SH-SY5Y (cell line): ENCODE measurements at regions not wholly inside any gene's neighbourhood (a gene's known extent, or its start where the extent isn't known, plus 50 kb on each side); places are given as distances from the start of the nearest gene placed in this dataset.

ENCODE experiments used
- GATA2 ChIP-seq: IDR thresholded peaks from 2 replicates; pipeline ENCODE4 v1.6.1; 2011; ENCODE audit warnings: mild to moderate bottlenecking, low read depth, low read length
- GATA3 ChIP-seq: IDR thresholded peaks from 2 replicates; pipeline ENCODE4 v1.6.1; 2011; ENCODE audit warnings: low read depth, mild to moderate bottlenecking, low read length, moderate library complexity

DNA sequence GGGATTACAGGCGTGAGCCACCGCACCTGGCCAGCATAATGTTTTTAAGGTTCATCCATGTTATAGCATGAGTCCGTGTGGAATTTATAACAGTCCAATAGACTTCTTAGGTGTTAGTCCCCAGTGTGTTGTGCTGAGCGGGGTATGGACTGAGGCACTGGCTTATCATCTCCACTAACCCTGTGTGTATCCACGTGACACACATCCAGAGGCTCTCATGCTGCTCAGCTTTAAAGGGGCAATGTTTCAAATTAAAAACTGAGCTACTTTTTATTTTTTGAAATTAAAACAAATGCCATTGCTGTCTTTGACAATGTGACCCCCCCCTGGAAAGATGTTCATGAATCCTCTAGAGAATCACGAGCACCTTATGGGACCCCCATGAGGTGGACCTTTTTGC lies 54.3 kb upstream of the TRERF1 start:
- TF ChIP-seq GATA3 (no peak), GATA2 (no peak)
